ENCODE measurements at regions not wholly inside any gene's neighbourhood (a gene's known extent, or its start where the extent isn't known, plus 50 kb on each side); places are given as distances from the start of the nearest gene placed in this dataset.

GRCh38 chr16:85535352-85536072 lies 77.6 kb upstream of the GSE1 start:
- H3K27ac ChIP-seq = no peak overlapping the region
- no peak for DNase-seq (ENCODE audit: low read depth, low spot score)

GRCh38 chr16:85536073-85536410 lies 77.1 kb upstream of the GSE1 start:
- no peak overlapping the region for H3K27ac ChIP-seq
- no peak for DNase-seq (ENCODE audit: low read depth, low spot score)

GRCh38 chr16:85536411-85537330 lies 76.5 kb upstream of the GSE1 start:
- no peak for DNase-seq (ENCODE audit: low read depth, low spot score)
- H3K27ac ChIP-seq = no peak overlapping the region

- no peak for DNase-seq (ENCODE audit: low read depth, low spot score)
- H3K27ac ChIP-seq = no peak overlapping the region
Measured at GRCh38 chr16:85537331-85537788, 75.8 kb upstream of the GSE1 start.

- H3K27ac ChIP-seq = no peak overlapping the region
- DNase-seq (ENCODE audit: low read depth, low spot score) = no peak
Measured at GRCh38 chr16:85537795-85538401, 75.2 kb upstream of the GSE1 start.

GRCh38 chr16:85539084-85539483 lies 74.0 kb upstream of the GSE1 start:
- no peak overlapping the region for H3K27ac ChIP-seq
- DNase-seq (ENCODE audit: low read depth, low spot score) = no peak

GRCh38 chr16:85539629-85540291 lies 73.4 kb upstream of the GSE1 start:
- H3K27ac ChIP-seq = no peak overlapping the region
- DNase-seq (ENCODE audit: low read depth, low spot score) = no peak

GRCh38 chr16:85541181-85541580 lies 71.9 kb upstream of the GSE1 start:
- DNase-seq (ENCODE audit: low read depth, low spot score) = no peak
- H3K27ac ChIP-seq = no peak overlapping the region

- DNase-seq (ENCODE audit: low read depth, low spot score) = no peak
Measured at GRCh38 chr16:85541619-85541979, 71.5 kb upstream of the GSE1 start.

GRCh38 chr16:85541980-85542900 lies 70.9 kb upstream of the GSE1 start:
- DNase-seq (ENCODE audit: low read depth, low spot score) = no peak
- no peak overlapping the region for H3K27ac ChIP-seq

More at GRCh38 chr16:85541619-85541979, 71.5 kb upstream of the GSE1 start:
- no peak overlapping the region for H3K27ac ChIP-seq

GRCh38 chr16:85543536-85543935 lies 69.6 kb upstream of the GSE1 start:
- H3K27ac ChIP-seq = no peak overlapping the region
- DNase-seq (ENCODE audit: low read depth, low spot score) = no peak

- H3K27ac ChIP-seq = no peak overlapping the region
- no peak for DNase-seq (ENCODE audit: low read depth, low spot score)
Measured at GRCh38 chr16:85544016-85544415, 69.1 kb upstream of the GSE1 start.

GRCh38 chr16:85544668-85545067 lies 68.5 kb upstream of the GSE1 start:
- DNase-seq (ENCODE audit: low read depth, low spot score) = no peak
- no peak overlapping the region for H3K27ac ChIP-seq

- no peak overlapping the region for H3K27ac ChIP-seq
- DNase-seq (ENCODE audit: low read depth, low spot score) = no peak
Measured at GRCh38 chr16:85545227-85545818, 67.8 kb upstream of the GSE1 start.

GRCh38 chr16:85546585-85547447 lies 66.3 kb upstream of the GSE1 start:
- no peak overlapping the region for H3K27ac ChIP-seq
- no peak for DNase-seq (ENCODE audit: low read depth, low spot score)

GRCh38 chr16:85548375-85548774 lies 64.7 kb upstream of the GSE1 start:
- no peak overlapping the region for H3K27ac ChIP-seq
- no peak for DNase-seq (ENCODE audit: low read depth, low spot score)

- no peak for DNase-seq (ENCODE audit: low read depth, low spot score)
- H3K27ac ChIP-seq = no peak overlapping the region
Measured at GRCh38 chr16:85549766-85550421, 63.2 kb upstream of the GSE1 start.

GRCh38 chr16:85550422-85550864 lies 62.7 kb upstream of the GSE1 start:
- no peak for DNase-seq (ENCODE audit: low read depth, low spot score)
- no peak overlapping the region for H3K27ac ChIP-seq
